Testis (tissue), 2 donors: ENCODE measurements at regions not wholly inside any gene's neighbourhood (a gene's known extent, or its start where the extent isn't known, plus 50 kb on each side); places are given as distances from the start of the nearest gene placed in this dataset.

Experiments used
- DNase-seq: peaks from one replicate; pipeline ENCODE4 v3.0.0-alpha.2; 2019
- H3K27ac ChIP-seq, 2 donors: fragments of 200-600 bp; sonication (generic); one replicate each; pipeline ENCODE4 v1.5.1; 2019
- H3K27me3 ChIP-seq: fragments of 200-600 bp; sonication (generic); one replicate; pipeline ENCODE4 v1.5.1; 2019
- H3K36me3 ChIP-seq: fragments of 200-600 bp; sonication (generic); one replicate; pipeline ENCODE4 v1.5.1; 2017; ENCODE audit warnings: low read depth; ENCODE audit errors: missing control alignments
- H3K4me1 ChIP-seq: fragments of 200-600 bp; sonication (generic); one replicate; pipeline ENCODE4 v1.5.1; 2019
- H3K4me3 ChIP-seq, 2 donors: fragments of 200-600 bp; sonication (generic); one replicate each; pipeline ENCODE4 v1.5.1; 2017 to 2019
- H3K9me3 ChIP-seq: fragments of 200-600 bp; sonication (generic); one replicate; pipeline ENCODE4 v1.5.1; 2017
- POLR2A ChIP-seq: fragments of 450-650 bp; IDR thresholded peaks from one replicate; pipeline ENCODE4 v1.6.1; 2017; ENCODE audit warnings: antibody characterized with exemption, mild to moderate bottlenecking, moderate library complexity
- WGBS, 2 donors: methylation state at CpG; one replicate each; pipeline ENCODE4 v1.1.5; 2018; 5-methylcytosine and 5-hydroxymethylcytosine counted together
- intact Hi-C: fragments of 100-400 bp; cut with DNase I; formaldehyde crosslinking; loops from one replicate; pipeline ENCODE4 v1.15.1; 2023; ENCODE audit warnings: low total_unique reads
- TF ChIP-seq, protein P1 (sequence below), 3 experiments: fragments of 450-650 bp in 2 of 3; fragments of 200-600 bp in 1 of 3; sonication (generic) in 1 of 3; IDR thresholded peaks; one replicate each; pipeline ENCODE4 v1.5.1; 2016 to 2019; ENCODE audit warnings: antibody characterized with exemption in 3 of 3, mild to moderate bottlenecking in 2 of 3, moderate library complexity in 1 of 3

DNA sequence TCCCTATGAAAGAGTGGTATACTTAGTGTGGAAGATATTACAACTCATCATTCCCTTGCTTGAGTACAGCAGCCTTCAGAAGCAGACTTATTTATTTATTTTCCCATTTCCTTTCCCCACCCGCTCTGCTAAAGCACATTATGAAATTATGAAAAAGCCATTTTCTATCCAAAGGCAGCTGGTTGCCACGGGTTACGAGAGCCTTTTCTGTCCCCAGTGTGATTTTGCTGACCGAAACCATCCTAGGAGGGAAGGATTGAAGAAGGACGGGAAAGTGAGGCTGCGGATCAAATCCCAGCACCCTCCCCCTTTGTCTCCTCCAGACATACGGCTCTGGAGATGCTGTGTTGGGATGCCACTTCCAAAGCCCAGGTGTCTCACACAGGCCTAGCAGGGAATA lies 246.9 kb downstream of the TLR4 start:
- H3K27ac ChIP-seq = no peak overlapping the region
- H3K9me3 ChIP-seq = no peaks in the 10 kb centered on the region
- 92 to 96% methylated on average over 7 of the region's 7 CpGs for WGBS, 2 donors
- no peaks in the 10 kb centered on the region for H3K4me1 ChIP-seq
- intact Hi-C loops = no loop called here
- no peaks in the 10 kb centered on the region for H3K27me3 ChIP-seq
- no peak overlapping the region for H3K4me3 ChIP-seq
- H3K36me3 ChIP-seq = no peaks in the 10 kb centered on the region
- TF ChIP-seq, protein P1, sequence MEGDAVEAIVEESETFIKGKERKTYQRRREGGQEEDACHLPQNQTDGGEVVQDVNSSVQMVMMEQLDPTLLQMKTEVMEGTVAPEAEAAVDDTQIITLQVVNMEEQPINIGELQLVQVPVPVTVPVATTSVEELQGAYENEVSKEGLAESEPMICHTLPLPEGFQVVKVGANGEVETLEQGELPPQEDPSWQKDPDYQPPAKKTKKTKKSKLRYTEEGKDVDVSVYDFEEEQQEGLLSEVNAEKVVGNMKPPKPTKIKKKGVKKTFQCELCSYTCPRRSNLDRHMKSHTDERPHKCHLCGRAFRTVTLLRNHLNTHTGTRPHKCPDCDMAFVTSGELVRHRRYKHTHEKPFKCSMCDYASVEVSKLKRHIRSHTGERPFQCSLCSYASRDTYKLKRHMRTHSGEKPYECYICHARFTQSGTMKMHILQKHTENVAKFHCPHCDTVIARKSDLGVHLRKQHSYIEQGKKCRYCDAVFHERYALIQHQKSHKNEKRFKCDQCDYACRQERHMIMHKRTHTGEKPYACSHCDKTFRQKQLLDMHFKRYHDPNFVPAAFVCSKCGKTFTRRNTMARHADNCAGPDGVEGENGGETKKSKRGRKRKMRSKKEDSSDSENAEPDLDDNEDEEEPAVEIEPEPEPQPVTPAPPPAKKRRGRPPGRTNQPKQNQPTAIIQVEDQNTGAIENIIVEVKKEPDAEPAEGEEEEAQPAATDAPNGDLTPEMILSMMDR (IDR thresholded peaks at IDR 0.05) = no peak
- TF ChIP-seq POLR2A = no peak
- DNase-seq = no peak

DNA sequence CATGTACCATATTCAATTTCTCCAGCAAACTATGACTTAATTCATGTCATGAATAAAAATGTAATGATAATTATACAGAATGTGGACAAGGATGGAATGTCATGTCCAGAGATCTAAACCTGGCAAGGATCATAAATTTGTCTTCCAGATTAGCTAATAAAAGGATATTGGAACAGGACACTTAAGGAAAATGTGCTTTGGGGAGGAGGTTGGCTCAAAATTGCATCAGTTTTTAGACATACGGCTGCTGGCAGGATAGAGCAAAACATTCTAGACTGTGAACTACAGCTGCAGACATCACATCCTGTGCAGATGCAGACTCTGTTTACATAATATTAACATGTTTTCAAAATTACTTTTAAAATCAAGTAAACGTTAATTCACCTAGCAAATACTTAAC lies 248.4 kb downstream of the TLR4 start:
- Histone ChIP-seq H3K4me3 (no peak overlapping the region), H3K36me3 (no peaks in the 10 kb centered on the region), H3K4me1 (no peaks in the 10 kb centered on the region), H3K9me3 (no peaks in the 10 kb centered on the region), H3K27me3 (no peaks in the 10 kb centered on the region), H3K27ac (no peak overlapping the region)
- TF ChIP-seq, protein P1 (IDR thresholded peaks at IDR 0.05) = no peak
- TF ChIP-seq POLR2A = no peak
- 47 to 54% methylated on average over 2 of the region's 2 CpGs for WGBS, 2 donors
- DNase-seq = no peak
- intact Hi-C loops = no loop called here

DNA sequence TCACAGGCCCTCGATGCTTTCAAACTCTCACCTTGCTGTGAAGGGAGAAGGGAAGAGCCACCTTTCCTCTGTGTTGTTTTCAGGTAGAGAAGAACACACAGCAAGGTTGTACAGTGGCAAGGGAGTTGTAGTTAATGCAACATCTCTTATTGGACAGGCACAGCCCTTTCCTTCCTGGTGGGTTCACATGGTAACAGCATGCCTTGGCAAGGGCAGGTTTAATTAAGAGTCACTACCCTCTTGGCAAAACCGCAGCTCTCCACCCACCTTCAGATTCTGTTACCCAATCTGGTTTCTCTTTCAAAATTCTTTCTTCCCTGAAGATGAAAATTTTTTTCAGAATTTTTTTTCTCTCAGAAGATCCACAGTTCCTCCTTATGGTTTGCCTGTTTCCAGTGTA lies 253.1 kb downstream of the TLR4 start:
- H3K27me3 ChIP-seq = no peaks in the 10 kb centered on the region
- no peaks in the 10 kb centered on the region for H3K36me3 ChIP-seq
- intact Hi-C loops = no loop called here
- no peak overlapping the region for H3K4me3 ChIP-seq
- no peak for DNase-seq
- no peak overlapping the region for H3K27ac ChIP-seq
- WGBS, 2 donors = 44 to 71% methylated on average over 2 of the region's 2 CpGs
- no peaks in the 10 kb centered on the region for H3K9me3 ChIP-seq
- no peak for TF ChIP-seq POLR2A
- TF ChIP-seq, protein P1 (IDR thresholded peaks at IDR 0.05) = no peak
- H3K4me1 ChIP-seq = no peaks in the 10 kb centered on the region

DNA sequence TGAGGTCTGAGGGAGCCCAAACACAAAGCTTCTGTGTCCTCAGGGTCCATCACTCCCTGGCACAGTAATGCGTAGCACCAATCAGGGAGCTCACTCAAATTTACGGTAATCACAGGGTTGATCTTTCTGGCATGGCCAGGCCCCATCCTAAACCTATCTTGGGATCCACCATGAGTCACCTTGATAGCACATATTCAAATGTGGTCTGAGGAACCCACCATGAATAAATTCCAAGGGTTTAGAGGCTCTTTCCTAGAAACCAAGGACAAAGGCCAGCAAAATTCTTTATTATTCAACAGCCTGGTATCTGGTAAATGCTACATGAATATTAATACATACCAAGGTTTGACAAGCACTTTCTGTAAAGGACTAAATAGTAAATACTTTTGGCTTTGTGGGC lies 254.5 kb downstream of the TLR4 start:
- no peak overlapping the region for H3K4me3 ChIP-seq
- no peaks in the 10 kb centered on the region for H3K27me3 ChIP-seq
- no peaks in the 10 kb centered on the region for H3K36me3 ChIP-seq
- DNase-seq = no peak
- no peaks in the 10 kb centered on the region for H3K9me3 ChIP-seq
- H3K4me1 ChIP-seq = no peaks in the 10 kb centered on the region
- intact Hi-C loops = no loop called here
- H3K27ac ChIP-seq = no peak overlapping the region
- WGBS, 2 donors = 93 to 95% methylated on average over 2 of the region's 2 CpGs
- TF ChIP-seq, protein P1 (IDR thresholded peaks at IDR 0.05) = no peak
- no peak for TF ChIP-seq POLR2A

DNA sequence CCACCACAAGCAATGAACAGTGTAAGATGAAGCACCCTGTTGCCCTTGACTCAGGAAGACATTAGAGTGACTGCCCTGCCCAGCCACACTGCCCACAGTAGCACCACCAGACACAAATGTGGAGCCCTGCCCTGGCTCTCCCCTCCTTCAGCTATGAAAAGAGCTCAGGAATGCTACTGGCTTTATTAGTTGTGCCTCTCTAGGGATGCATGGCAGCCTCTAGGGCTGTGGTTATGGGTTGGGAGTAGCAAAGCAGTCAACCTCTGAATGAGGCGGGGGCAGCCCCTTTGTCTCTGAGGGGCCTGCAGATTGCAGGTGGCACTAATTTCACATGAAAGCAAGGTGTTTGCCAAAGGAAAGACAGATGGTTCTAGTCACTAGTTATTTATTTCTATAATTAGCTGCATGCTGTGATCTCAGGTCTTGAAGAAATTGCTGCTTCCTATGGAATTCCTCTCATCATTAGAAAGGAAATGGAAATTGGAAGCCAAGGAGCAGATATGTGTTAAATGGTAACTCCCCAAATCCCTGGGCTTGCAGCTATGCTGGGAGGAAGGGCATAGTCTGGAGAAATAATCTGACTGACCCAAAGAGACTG lies 259.4 kb downstream of the TLR4 start:
- WGBS, 2 donors = 73 to 100% methylated on average over 1 of the region's 1 CpG
- intact Hi-C loops = no loop called here
- Histone ChIP-seq H3K27me3 (no peaks in the 10 kb centered on the region), H3K27ac (no peak overlapping the region), H3K9me3 (no peaks in the 10 kb centered on the region), H3K36me3 (no peaks in the 10 kb centered on the region), H3K4me1 (no peaks in the 10 kb centered on the region), H3K4me3 (no peak overlapping the region)
- no peak for DNase-seq
- TF ChIP-seq, protein P1 (IDR thresholded peaks at IDR 0.05) = no peak
- no peak for TF ChIP-seq POLR2A
